CD14-positive monocyte (primary cell): ENCODE measurements at regions not wholly inside any gene's neighbourhood (a gene's known extent, or its start where the extent isn't known, plus 50 kb on each side); places are given as distances from the start of the nearest gene placed in this dataset.

Experiments used
- DNase-seq, 3 donors: peaks; one replicate each; pipeline ENCODE4 v3.0.0-alpha.2; 2011 to 2022
- H2AFZ ChIP-seq: 2 replicates; pipeline ENCODE4 v1.6.0; 2012; ENCODE audit warnings: mild to moderate bottlenecking, low read depth, low read length, inconsistent platforms; ENCODE audit not compliant: insufficient read depth, poor library complexity, severe bottlenecking
- H3K27ac ChIP-seq, 2 donors: 1 replicate in 1 of 2; 2 replicates in 1 of 2; pipeline ENCODE4 v1.5.1; 2012 to 2013; ENCODE audit warnings: low read length in 2 of 2, control low read depth in 1 of 2, inconsistent platforms in 1 of 2, low read depth in 1 of 2, mild to moderate bottlenecking in 1 of 2
- H3K27me3 ChIP-seq, 2 donors: one replicate each; pipeline versions ENCODE4 v1.6.0 to v1.6.1; 2011 to 2013; ENCODE audit warnings: low read length in 2 of 2; ENCODE audit not compliant: control insufficient read depth in 2 of 2, insufficient read depth in 2 of 2
- H3K36me3 ChIP-seq, 2 donors: replicated peaks in 1 of 2; 1 replicate in 1 of 2; 2 replicates in 1 of 2; pipeline versions ENCODE4 v1.5.1 to v1.6.1; 2012 to 2013; ENCODE audit warnings: low read length in 2 of 2, control low read depth in 1 of 2, inconsistent platforms in 1 of 2, mild to moderate bottlenecking in 1 of 2; ENCODE audit not compliant: insufficient read depth in 2 of 2, control insufficient read depth in 1 of 2
- H3K4me1 ChIP-seq, 2 donors: 1 replicate in 1 of 2; 2 replicates in 1 of 2; pipeline versions ENCODE4 v1.5.1 to v1.6.1; 2012 to 2013; ENCODE audit warnings: low read length in 2 of 2, control low read depth in 1 of 2, inconsistent platforms in 1 of 2, mild to moderate bottlenecking in 1 of 2, moderate library complexity in 1 of 2; ENCODE audit not compliant: insufficient read depth in 2 of 2, control insufficient read depth in 1 of 2
- H3K4me2 ChIP-seq: replicated peaks from 2 replicates; pipeline ENCODE3; 2012; ENCODE audit warnings: low read length, moderate library complexity, mild to moderate bottlenecking; ENCODE audit not compliant: poor library complexity, severe bottlenecking; ENCODE audit errors: extremely low read depth
- H3K4me3 ChIP-seq, 3 experiments: fragments of 200-600 bp in 1 of 3; sonication (generic) in 1 of 3; replicated peaks in 1 of 3; 1 replicate in 2 of 3; 2 replicates in 1 of 3; pipeline ENCODE4 v1.5.1; 2011 to 2013; ENCODE audit warnings: low read length in 3 of 3, mild to moderate bottlenecking in 3 of 3, control low read depth in 2 of 3, low read depth in 2 of 3, inconsistent platforms in 1 of 3, moderate library complexity in 1 of 3
- H3K79me2 ChIP-seq: 2 replicates; pipeline ENCODE4 v1.6.0; 2012; ENCODE audit warnings: mild to moderate bottlenecking, control low read depth, inconsistent platforms, low read length, moderate library complexity; ENCODE audit not compliant: insufficient read depth
- H3K9ac ChIP-seq: 2 replicates; pipeline ENCODE4 v1.6.0; 2017; ENCODE audit warnings: low read length, mild to moderate bottlenecking; ENCODE audit not compliant: insufficient read depth, poor library complexity, severe bottlenecking
- H3K9me3 ChIP-seq, 2 donors: replicated peaks in 1 of 2; 1 replicate in 1 of 2; 2 replicates in 1 of 2; pipeline versions ENCODE4 v1.5.1 to v1.6.1; 2012 to 2013; ENCODE audit warnings: low read length in 2 of 2, control low read depth in 1 of 2; ENCODE audit not compliant: control insufficient read depth in 1 of 2, insufficient read depth in 1 of 2
- H4K20me1 ChIP-seq: 2 replicates; pipeline ENCODE4 v1.6.0; 2012; ENCODE audit warnings: mild to moderate bottlenecking, low read length, control low read depth, moderate library complexity; ENCODE audit not compliant: insufficient read depth
- H3K27ac Mint-ChIP-seq, 7 donors: one replicate each; pipeline ENCODE4 v1.8.0; 2020; ENCODE audit warnings: mild to moderate bottlenecking in 7 of 7, mixed read lengths in 7 of 7, moderate library complexity in 6 of 7, inconsistent platforms in 2 of 7
- H3K27me3 Mint-ChIP-seq, 3 donors: one replicate each; pipeline ENCODE4 v1.8.0; 2021 to 2022; ENCODE audit warnings: low read depth in 3 of 3, mild to moderate bottlenecking in 3 of 3, mixed read lengths in 3 of 3, moderate library complexity in 3 of 3, inconsistent platforms in 1 of 3
- H3K36me3 Mint-ChIP-seq, 2 donors: one replicate each; pipeline ENCODE4 v1.8.0; 2020; ENCODE audit warnings: mixed read lengths in 2 of 2, inconsistent platforms in 1 of 2, mild to moderate bottlenecking in 1 of 2
- H3K4me1 Mint-ChIP-seq: one replicate; pipeline ENCODE4 v1.8.0; 2020; ENCODE audit warnings: mild to moderate bottlenecking, mixed read lengths
- H3K4me3 Mint-ChIP-seq, 2 donors: one replicate each; pipeline ENCODE4 v1.8.0; 2020; ENCODE audit warnings: mild to moderate bottlenecking in 2 of 2, mixed read lengths in 2 of 2, moderate library complexity in 1 of 2
- H3K9me3 Mint-ChIP-seq, 7 donors: one replicate each; pipeline ENCODE4 v1.8.0; 2020 to 2022; ENCODE audit warnings: mixed read lengths in 7 of 7, mild to moderate bottlenecking in 6 of 7, moderate library complexity in 6 of 7, inconsistent platforms in 2 of 7
- CTCF ChIP-seq: fragments of 200-600 bp; IDR thresholded peaks from one replicate; pipeline ENCODE4 v1.8.0; 2022; ENCODE audit warnings: antibody characterized with exemption, mild to moderate bottlenecking
- WGBS: methylation state at CpG from one replicate; pipeline ENCODE4 v1.1.5; 2013; ENCODE audit warnings: missing lambda C conversion rate; ENCODE audit not compliant: insufficient coverage; 5-methylcytosine and 5-hydroxymethylcytosine counted together
- intact Hi-C, 2 donors: fragments of 100-400 bp; cut with micrococcal nuclease; formaldehyde crosslinking; loops; one replicate each; pipeline versions ENCODE4 v1.15.0 to v1.15.1; 2023

- H3K27ac Mint-ChIP-seq, result no peak overlapping the region
These were observed 124.4 kb downstream of the SEC23IP start for GRCh38 chr10:120016906-120017305.

GRCh38 chr10:120017733-120018417 lies 125.3 kb downstream of the SEC23IP start:
- DNase-seq, result no peak
- Histone ChIP-seq H3K27ac (no peak overlapping the region), H3K79me2 (no peaks in the 10 kb centered on the region), H3K9me3 (no peaks in the 10 kb centered on the region), H4K20me1 (no peaks in the 10 kb centered on the region), H3K36me3 (no peaks in the 10 kb centered on the region), H3K4me3 (no peak overlapping the region), H3K27me3 (no peaks in the 10 kb centered on the region), H3K9ac (no peak overlapping the region), H2AFZ (no peak overlapping the region), H3K4me1 (no peaks in the 10 kb centered on the region), H3K4me2 (no peak overlapping the region)
- H3K27me3 Mint-ChIP-seq, result peaks cover 4 to 6% (median 5%) of the 10 kb centered on the region in 3 donors
- no peak overlapping the region for H3K27ac Mint-ChIP-seq
- intact Hi-C loops, result no loop called here
- H3K36me3 Mint-ChIP-seq, result no peaks in the 10 kb centered on the region
- H3K4me3 Mint-ChIP-seq, result no peak overlapping the region
- H3K4me1 Mint-ChIP-seq, result no peaks in the 10 kb centered on the region
- 60% methylated on average over 1 of the region's 6 CpGs for WGBS
- no peak for TF ChIP-seq CTCF
- H3K9me3 Mint-ChIP-seq, result peaks cover 0 to 4% (median 0%) of the 10 kb centered on the region in 7 donors

More at GRCh38 chr10:120016906-120017305, 124.4 kb downstream of the SEC23IP start:
- H2AFZ ChIP-seq, result no peak overlapping the region
- no peaks in the 10 kb centered on the region for H4K20me1 ChIP-seq
- WGBS, result no CpG with 5 or more reads among the region's 1 CpG
- no peaks in the 10 kb centered on the region for H3K36me3 ChIP-seq
- no peak overlapping the region for H3K27ac ChIP-seq
- Mint-ChIP-seq H3K36me3 (no peaks in the 10 kb centered on the region), H3K27me3 (peaks cover 9 to 13% (median 11%) of the 10 kb centered on the region in 3 donors), H3K9me3 (peaks cover 0 to 3% (median 0%) of the 10 kb centered on the region in 7 donors), H3K4me1 (no peaks in the 10 kb centered on the region), H3K4me3 (no peak overlapping the region)
- no peak for TF ChIP-seq CTCF
- H3K4me3 ChIP-seq, result no peak overlapping the region
- no peak overlapping the region for H3K9ac ChIP-seq
- no peaks in the 10 kb centered on the region for H3K27me3 ChIP-seq
- DNase-seq, result no peak
- H3K9me3 ChIP-seq, result no peaks in the 10 kb centered on the region
- no peaks in the 10 kb centered on the region for H3K4me1 ChIP-seq
- intact Hi-C loops, result no loop called here
- no peak overlapping the region for H3K4me2 ChIP-seq
- H3K79me2 ChIP-seq, result no peaks in the 10 kb centered on the region
